ENCODE measurements at regions not wholly inside any gene's neighbourhood (a gene's known extent, or its start where the extent isn't known, plus 50 kb on each side); places are given as distances from the start of the nearest gene placed in this dataset.

DNA sequence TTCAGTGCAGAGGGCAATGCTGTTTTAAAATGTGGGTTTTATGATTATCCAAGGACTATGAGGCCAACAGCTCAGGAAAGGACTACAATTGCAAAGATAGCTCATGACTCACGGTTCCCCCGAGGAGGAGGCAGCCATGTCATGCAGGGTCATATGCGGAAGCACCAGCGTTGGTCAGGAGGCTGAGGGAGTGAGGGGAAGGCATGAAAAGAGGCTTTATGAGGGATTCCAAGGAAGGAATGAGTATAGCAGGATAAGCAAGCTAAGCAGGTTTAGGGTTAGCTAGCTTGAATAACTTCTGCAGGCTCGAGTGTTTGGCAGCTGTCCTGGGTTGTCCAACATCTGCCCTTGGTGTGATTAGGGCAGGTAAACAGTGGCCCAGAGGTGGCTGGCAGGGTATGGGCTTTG lies 495.1 kb downstream of the SETD4 start:
- TF ChIP-seq POLR2A (IDR thresholded peaks at IDR 0.05): no peak
- TF ChIP-seq, protein P1, sequence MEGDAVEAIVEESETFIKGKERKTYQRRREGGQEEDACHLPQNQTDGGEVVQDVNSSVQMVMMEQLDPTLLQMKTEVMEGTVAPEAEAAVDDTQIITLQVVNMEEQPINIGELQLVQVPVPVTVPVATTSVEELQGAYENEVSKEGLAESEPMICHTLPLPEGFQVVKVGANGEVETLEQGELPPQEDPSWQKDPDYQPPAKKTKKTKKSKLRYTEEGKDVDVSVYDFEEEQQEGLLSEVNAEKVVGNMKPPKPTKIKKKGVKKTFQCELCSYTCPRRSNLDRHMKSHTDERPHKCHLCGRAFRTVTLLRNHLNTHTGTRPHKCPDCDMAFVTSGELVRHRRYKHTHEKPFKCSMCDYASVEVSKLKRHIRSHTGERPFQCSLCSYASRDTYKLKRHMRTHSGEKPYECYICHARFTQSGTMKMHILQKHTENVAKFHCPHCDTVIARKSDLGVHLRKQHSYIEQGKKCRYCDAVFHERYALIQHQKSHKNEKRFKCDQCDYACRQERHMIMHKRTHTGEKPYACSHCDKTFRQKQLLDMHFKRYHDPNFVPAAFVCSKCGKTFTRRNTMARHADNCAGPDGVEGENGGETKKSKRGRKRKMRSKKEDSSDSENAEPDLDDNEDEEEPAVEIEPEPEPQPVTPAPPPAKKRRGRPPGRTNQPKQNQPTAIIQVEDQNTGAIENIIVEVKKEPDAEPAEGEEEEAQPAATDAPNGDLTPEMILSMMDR (IDR thresholded peaks at IDR 0.05): no peak

Measured in heart left ventricle (tissue), 13 donors.